ENCODE measurements at regions not wholly inside any gene's neighbourhood (a gene's known extent, or its start where the extent isn't known, plus 50 kb on each side); places are given as distances from the start of the nearest gene placed in this dataset.

GRCh38 chr9:16134351-16134750 is 581.5 kb downstream of the CCDC171 start:
- H3K4me3 ChIP-seq, result no peak overlapping the region
- DNase-seq (ENCODE audit: extremely low read depth in 1 of 4, low spot score in 3 of 4) (no peak), ATAC-seq (no peak), FAIRE-seq (no peak)
- TF ChIP-seq RUNX1 (IDR thresholded peaks at IDR 0.05; ENCODE audit: low read depth), result no peak
- no peak for TF ChIP-seq SIN3B (IDR thresholded peaks at IDR 0.05; ENCODE audit: low read depth)
- TF ChIP-seq SMAD1 (IDR thresholded peaks at IDR 0.05; ENCODE audit: low read depth, low read length, partially characterized antibody), result no peak
- no peak overlapping the region for H3K4me2 ChIP-seq (ENCODE audit: insufficient read depth, low read length)
- H3K9me1 ChIP-seq (ENCODE audit: control insufficient read depth, insufficient read depth, low read length), result no peaks in the 10 kb centered on the region
- H3K79me2 ChIP-seq (ENCODE audit: control insufficient read depth, insufficient read depth, low read length), result no peaks in the 10 kb centered on the region
- POLR2A ChIA-PET, result no interaction called here
- H3K27me3 ChIP-seq (ENCODE audit: control insufficient read depth in 2 of 2, insufficient read depth in 2 of 2, low read length in 2 of 2), result no peaks in the 10 kb centered on the region
- no peak overlapping the region for H2AFZ ChIP-seq (ENCODE audit: low read depth, low read length)
- no peaks in the 10 kb centered on the region for H4K20me1 ChIP-seq (replicated peaks; ENCODE audit: control insufficient read depth, insufficient read depth, low read length)
- no peak overlapping the region for H3K27ac ChIP-seq (ENCODE audit: extremely low read depth, low read depth, low read length)
- CTCF ChIA-PET (ENCODE audit: low intra/inter-chr PET ratio), result no interaction called here
- intact Hi-C loops (cut with micrococcal nuclease) (loop anchor here (10.0 kb wide), 1 partner anchor 260 kb away; no protein-coding TSS in a partner anchor), in situ Hi-C loops (cut with MboI) (no loop called here)
- BruUV-seq (replicated peaks), result no TSS peak
- H3K4me1 ChIP-seq (replicated peaks in 1 of 2; ENCODE audit: control insufficient read depth in 2 of 2, insufficient read depth in 2 of 2, low read length in 2 of 2), result no peaks in the 10 kb centered on the region
- no peaks in the 10 kb centered on the region for H3K9me3 ChIP-seq (replicated peaks; ENCODE audit: control insufficient read depth, insufficient read depth, low read depth, low read length)
- H3K9ac ChIP-seq (ENCODE audit: insufficient read depth in 1 of 2, low read depth in 2 of 2, low read length in 2 of 2), result no peak overlapping the region
- 9% methylated on average over 4 of the region's 4 CpGs for WGBS (ENCODE audit: insufficient coverage, low coverage, missing lambda C conversion rate)
- no peaks in the 10 kb centered on the region for H3K36me3 ChIP-seq (ENCODE audit: control insufficient read depth, insufficient read depth, low read length)

- Histone ChIP-seq H2AFZ (ENCODE audit: low read depth, low read length) (no peak overlapping the region), H3K4me3 (no peak overlapping the region), H3K4me2 (ENCODE audit: insufficient read depth, low read length) (no peak overlapping the region), H3K36me3 (ENCODE audit: control insufficient read depth, insufficient read depth, low read length) (no peaks in the 10 kb centered on the region), H3K27me3 (ENCODE audit: control insufficient read depth in 2 of 2, insufficient read depth in 2 of 2, low read length in 2 of 2) (no peaks in the 10 kb centered on the region), H3K4me1 (replicated peaks in 1 of 2; ENCODE audit: control insufficient read depth in 2 of 2, insufficient read depth in 2 of 2, low read length in 2 of 2) (no peaks in the 10 kb centered on the region), H3K9me3 (replicated peaks; ENCODE audit: control insufficient read depth, insufficient read depth, low read depth, low read length) (no peaks in the 10 kb centered on the region), H3K9me1 (ENCODE audit: control insufficient read depth, insufficient read depth, low read length) (no peaks in the 10 kb centered on the region), H4K20me1 (replicated peaks; ENCODE audit: control insufficient read depth, insufficient read depth, low read length) (no peaks in the 10 kb centered on the region), H3K27ac (ENCODE audit: extremely low read depth, low read depth, low read length) (no peak overlapping the region), H3K79me2 (ENCODE audit: control insufficient read depth, insufficient read depth, low read length) (no peaks in the 10 kb centered on the region), H3K9ac (ENCODE audit: insufficient read depth in 1 of 2, low read depth in 2 of 2, low read length in 2 of 2) (no peak overlapping the region)
- intact Hi-C loops (cut with micrococcal nuclease), result loop anchor here (10.0 kb wide), 1 partner anchor 261 kb away; no protein-coding TSS in a partner anchor
- no TSS peak for BruUV-seq (replicated peaks)
- ChIA-PET POLR2A (no interaction called here), CTCF (ENCODE audit: low intra/inter-chr PET ratio) (no interaction called here)
- ATAC-seq, result no peak
- in situ Hi-C loops (cut with MboI), result no loop called here
- no peak for FAIRE-seq
- WGBS (ENCODE audit: insufficient coverage, low coverage, missing lambda C conversion rate), result 0% methylated on average over 1 of the region's 1 CpG
- DNase-seq (ENCODE audit: extremely low read depth in 1 of 4, low spot score in 3 of 4), result no peak
- TF ChIP-seq HDAC2 (IDR thresholded peaks at IDR 0.05) (no peak), KDM4B (IDR thresholded peaks at IDR 0.05; ENCODE audit: borderline replicate concordance in 2 of 2, low read depth in 1 of 2) (no peak), ZNF780A (CRISPR knock-in tag; IDR thresholded peaks at IDR 0.05) (no peak), JUNB (CRISPR knock-in tag; conservative IDR thresholded peaks at IDR 0.05) (no peak), KDM5B (IDR thresholded peaks at IDR 0.05; ENCODE audit: insufficient replicate concordance, low read depth, low read length) (no peak), SOX6 (IDR thresholded peaks at IDR 0.05) (no peak), E2F5 (CRISPR knock-in tag; IDR thresholded peaks at IDR 0.05) (no peak)
These were observed 583.1 kb downstream of the CCDC171 start for GRCh38 chr9:16135968-16136367.

Measured in K562 (cell line).